Testis (tissue), 2 donors: ENCODE measurements at regions not wholly inside any gene's neighbourhood (a gene's known extent, or its start where the extent isn't known, plus 50 kb on each side); places are given as distances from the start of the nearest gene placed in this dataset.

Experiments
- DNase-seq: peaks from one replicate; pipeline ENCODE4 v3.0.0-alpha.2; 2019
- H3K27ac ChIP-seq, 2 donors: fragments of 200-600 bp; sonication (generic); one replicate each; pipeline ENCODE4 v1.5.1; 2019
- H3K27me3 ChIP-seq: fragments of 200-600 bp; sonication (generic); one replicate; pipeline ENCODE4 v1.5.1; 2019
- H3K36me3 ChIP-seq: fragments of 200-600 bp; sonication (generic); one replicate; pipeline ENCODE4 v1.5.1; 2017; ENCODE audit warnings: low read depth; ENCODE audit errors: missing control alignments
- H3K4me1 ChIP-seq: fragments of 200-600 bp; sonication (generic); one replicate; pipeline ENCODE4 v1.5.1; 2019
- H3K4me3 ChIP-seq, 2 donors: fragments of 200-600 bp; sonication (generic); one replicate each; pipeline ENCODE4 v1.5.1; 2017 to 2019
- H3K9me3 ChIP-seq: fragments of 200-600 bp; sonication (generic); one replicate; pipeline ENCODE4 v1.5.1; 2017
- POLR2A ChIP-seq: fragments of 450-650 bp; IDR thresholded peaks from one replicate; pipeline ENCODE4 v1.6.1; 2017; ENCODE audit warnings: antibody characterized with exemption, mild to moderate bottlenecking, moderate library complexity
- WGBS, 2 donors: methylation state at CpG; one replicate each; pipeline ENCODE4 v1.1.5; 2018; 5-methylcytosine and 5-hydroxymethylcytosine counted together
- intact Hi-C: fragments of 100-400 bp; cut with DNase I; formaldehyde crosslinking; loops from one replicate; pipeline ENCODE4 v1.15.1; 2023; ENCODE audit warnings: low total_unique reads
- TF ChIP-seq, protein P1 (sequence below), 3 experiments: fragments of 450-650 bp in 2 of 3; fragments of 200-600 bp in 1 of 3; sonication (generic) in 1 of 3; IDR thresholded peaks; one replicate each; pipeline ENCODE4 v1.5.1; 2016 to 2019; ENCODE audit warnings: antibody characterized with exemption in 3 of 3, mild to moderate bottlenecking in 2 of 3, moderate library complexity in 1 of 3

DNA sequence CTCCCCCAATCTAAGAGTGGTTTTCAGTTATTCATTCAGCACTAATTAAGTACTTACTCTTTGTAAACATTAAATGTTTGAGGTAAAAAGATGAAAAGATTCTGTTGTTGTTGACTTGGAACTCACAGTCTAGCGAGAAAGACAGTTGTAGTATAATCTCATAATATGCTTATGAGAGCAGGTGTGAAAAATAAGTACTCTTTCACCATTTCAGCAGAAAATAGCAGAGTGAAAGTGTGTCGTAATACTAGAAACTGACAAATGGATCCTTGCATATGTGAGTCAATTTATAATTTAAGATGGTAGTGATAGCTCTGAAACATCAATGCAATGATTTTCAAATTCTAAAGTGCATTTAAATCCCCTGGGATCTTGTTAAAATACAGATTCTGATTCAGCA, 618.8 kb upstream of the CCDC54 start:
- Histone ChIP-seq H3K36me3 (no peaks in the 10 kb centered on the region), H3K4me1 (no peaks in the 10 kb centered on the region), H3K27me3 (no peaks in the 10 kb centered on the region), H3K27ac (no peak overlapping the region), H3K9me3 (no peaks in the 10 kb centered on the region), H3K4me3 (no peak overlapping the region)
- 94 to 96% methylated on average over 2 of the region's 2 CpGs for WGBS, 2 donors
- DNase-seq, result no peak
- intact Hi-C loops, result no loop called here
- TF ChIP-seq POLR2A, result no peak
- TF ChIP-seq, protein P1, sequence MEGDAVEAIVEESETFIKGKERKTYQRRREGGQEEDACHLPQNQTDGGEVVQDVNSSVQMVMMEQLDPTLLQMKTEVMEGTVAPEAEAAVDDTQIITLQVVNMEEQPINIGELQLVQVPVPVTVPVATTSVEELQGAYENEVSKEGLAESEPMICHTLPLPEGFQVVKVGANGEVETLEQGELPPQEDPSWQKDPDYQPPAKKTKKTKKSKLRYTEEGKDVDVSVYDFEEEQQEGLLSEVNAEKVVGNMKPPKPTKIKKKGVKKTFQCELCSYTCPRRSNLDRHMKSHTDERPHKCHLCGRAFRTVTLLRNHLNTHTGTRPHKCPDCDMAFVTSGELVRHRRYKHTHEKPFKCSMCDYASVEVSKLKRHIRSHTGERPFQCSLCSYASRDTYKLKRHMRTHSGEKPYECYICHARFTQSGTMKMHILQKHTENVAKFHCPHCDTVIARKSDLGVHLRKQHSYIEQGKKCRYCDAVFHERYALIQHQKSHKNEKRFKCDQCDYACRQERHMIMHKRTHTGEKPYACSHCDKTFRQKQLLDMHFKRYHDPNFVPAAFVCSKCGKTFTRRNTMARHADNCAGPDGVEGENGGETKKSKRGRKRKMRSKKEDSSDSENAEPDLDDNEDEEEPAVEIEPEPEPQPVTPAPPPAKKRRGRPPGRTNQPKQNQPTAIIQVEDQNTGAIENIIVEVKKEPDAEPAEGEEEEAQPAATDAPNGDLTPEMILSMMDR (IDR thresholded peaks at IDR 0.05), result no peak

DNA sequence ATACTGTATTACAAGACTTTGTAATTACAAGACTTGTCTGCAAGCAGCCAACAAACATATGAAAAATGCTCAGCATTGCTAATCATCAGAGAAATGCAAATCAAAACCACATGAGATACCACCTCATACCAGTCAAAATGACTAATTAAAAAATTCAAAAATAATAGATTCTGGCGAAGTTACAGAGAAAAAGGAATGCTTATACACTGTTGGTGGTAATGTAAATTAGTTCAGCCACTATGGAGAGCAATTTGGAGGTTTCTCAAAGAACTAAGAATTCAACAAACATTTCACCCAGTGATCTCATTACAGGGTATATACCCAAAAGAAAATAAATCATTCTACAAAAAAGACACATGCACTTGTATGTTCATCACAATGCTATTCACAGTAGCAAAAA, 617.5 kb upstream of the CCDC54 start:
- Histone ChIP-seq H3K27ac (no peak overlapping the region), H3K9me3 (no peaks in the 10 kb centered on the region), H3K4me1 (no peaks in the 10 kb centered on the region), H3K27me3 (no peaks in the 10 kb centered on the region), H3K4me3 (no peak overlapping the region), H3K36me3 (no peaks in the 10 kb centered on the region)
- WGBS, 2 donors, result 89 to 92% methylated on average over 1 of the region's 1 CpG
- intact Hi-C loops, result no loop called here
- DNase-seq, result no peak
- TF ChIP-seq, protein P1 (IDR thresholded peaks at IDR 0.05), result no peak
- TF ChIP-seq POLR2A, result no peak

DNA sequence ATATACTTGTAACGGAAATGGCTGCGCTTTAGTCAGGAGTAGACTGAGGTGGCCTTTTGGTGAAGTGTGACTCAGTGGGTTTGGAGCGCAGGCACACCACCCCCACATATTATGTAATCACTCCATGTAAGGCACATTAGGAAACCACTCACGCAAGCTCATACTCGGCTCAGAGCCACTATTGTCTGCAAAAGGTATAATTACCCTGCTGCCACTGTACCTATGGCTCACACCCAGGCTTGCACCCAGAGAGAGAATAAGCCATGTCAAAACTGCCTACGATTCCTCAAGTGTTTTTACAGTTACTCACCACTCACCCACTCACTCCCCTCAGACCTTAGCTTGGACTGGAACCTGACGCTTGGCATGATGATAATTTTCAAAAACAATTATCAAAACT, 611.9 kb upstream of the CCDC54 start:
- H3K4me1 ChIP-seq, result no peaks in the 10 kb centered on the region
- WGBS, 2 donors, result 91 to 97% methylated on average over 7 of the region's 7 CpGs
- no peak overlapping the region for H3K27ac ChIP-seq
- intact Hi-C loops, result no loop called here
- TF ChIP-seq POLR2A, result no peak
- TF ChIP-seq, protein P1 (IDR thresholded peaks at IDR 0.05), result no peak
- no peaks in the 10 kb centered on the region for H3K36me3 ChIP-seq
- H3K27me3 ChIP-seq, result no peaks in the 10 kb centered on the region
- H3K9me3 ChIP-seq, result no peaks in the 10 kb centered on the region
- no peak for DNase-seq
- no peak overlapping the region for H3K4me3 ChIP-seq

DNA sequence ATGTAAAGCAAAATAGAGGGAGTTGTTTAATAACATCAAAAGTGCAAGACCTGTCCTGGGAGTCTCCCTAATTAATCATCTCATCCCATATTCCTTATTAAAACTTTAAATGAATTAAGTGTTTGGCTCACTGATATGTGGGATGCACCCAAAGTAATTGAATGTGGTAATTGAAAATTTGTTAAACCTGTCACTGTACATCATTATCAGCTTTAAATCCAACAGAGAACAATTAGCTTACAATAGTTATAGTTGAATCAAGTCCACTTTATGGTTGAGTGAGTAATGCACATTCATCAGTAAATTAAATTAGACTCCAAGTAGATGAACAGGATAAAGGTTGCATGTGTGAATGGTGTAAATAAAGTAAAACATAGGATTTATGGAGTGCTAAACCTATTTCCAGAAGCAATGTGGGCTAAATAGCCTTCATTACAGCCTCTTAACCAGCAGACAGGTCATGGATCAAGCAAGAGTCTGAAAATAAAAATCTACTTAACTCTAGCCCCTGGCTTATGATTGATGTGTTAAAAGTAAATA, 608.2 kb upstream of the CCDC54 start:
- DNase-seq, result no peak
- intact Hi-C loops, result no loop called here
- Histone ChIP-seq H3K27ac (no peak overlapping the region), H3K4me3 (no peak overlapping the region), H3K4me1 (no peaks in the 10 kb centered on the region), H3K9me3 (no peaks in the 10 kb centered on the region), H3K36me3 (no peaks in the 10 kb centered on the region), H3K27me3 (no peaks in the 10 kb centered on the region)
- TF ChIP-seq, protein P1 (IDR thresholded peaks at IDR 0.05), result no peak
- no peak for TF ChIP-seq POLR2A

DNA sequence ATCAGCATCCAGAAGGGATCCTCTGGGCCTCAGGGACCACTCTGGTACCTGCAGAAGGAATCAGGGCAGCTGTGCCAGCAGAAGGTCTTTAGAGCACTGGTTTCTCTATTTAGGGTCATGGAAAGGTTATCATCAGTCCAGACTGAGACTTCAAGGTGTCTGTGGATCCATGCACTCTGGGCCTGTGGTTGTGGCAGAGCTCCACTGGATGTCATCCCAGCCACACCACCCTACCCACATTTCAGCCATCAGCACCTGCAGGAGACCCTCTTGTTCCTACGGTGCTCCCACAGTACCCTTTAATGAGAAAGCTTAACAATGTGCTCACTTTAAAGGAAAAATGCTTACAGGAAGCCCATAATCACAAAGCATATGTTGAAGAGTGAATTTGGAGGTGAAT, 603.4 kb upstream of the CCDC54 start:
- 91 to 94% methylated on average over 1 of the region's 1 CpG for WGBS, 2 donors
- TF ChIP-seq, protein P1 (IDR thresholded peaks at IDR 0.05), result no peak
- no peak for TF ChIP-seq POLR2A
- Histone ChIP-seq H3K27ac (no peak overlapping the region), H3K4me3 (no peak overlapping the region), H3K9me3 (no peaks in the 10 kb centered on the region), H3K36me3 (no peaks in the 10 kb centered on the region), H3K27me3 (no peaks in the 10 kb centered on the region), H3K4me1 (no peaks in the 10 kb centered on the region)
- no peak for DNase-seq
- intact Hi-C loops, result no loop called here
